ENCODE measurements at regions not wholly inside any gene's neighbourhood (a gene's known extent, or its start where the extent isn't known, plus 50 kb on each side); places are given as distances from the start of the nearest gene placed in this dataset.
A peak's percentile ranks its signal among the peaks of the same experiment; 100 is the strongest.

- FAIRE-seq, result no peak
- no peak for TF ChIP-seq CTCF (IDR thresholded peaks at IDR 0.05)
- 66 to 82% methylated on average over 2 of the region's 2 CpGs for whole genome bisulfite sequencing, 2 donors
Observed at GRCh38 chr9:26530841-26531240, 361.8 kb downstream of the CAAP1 start.

GRCh38 chr9:26527931-26528330 is 364.7 kb downstream of the CAAP1 start:
- Histone ChIP-seq H3K27me3 (no peaks in the 10 kb centered on the region), H3K4me1 (no peaks in the 10 kb centered on the region), H3K4me3 (no peak overlapping the region), H3K9me3 (no peaks in the 10 kb centered on the region), H3K36me3 (no peaks in the 10 kb centered on the region), H3K27ac (no peak overlapping the region)
- TF ChIP-seq CTCF (IDR thresholded peaks at IDR 0.05), result no peak
- FAIRE-seq (no peak), DNase-seq (no peak), ATAC-seq (no peak)
- intact Hi-C loops (cut with DNase I), result no loop called here
- 69 to 74% methylated on average over 4 of the region's 4 CpGs for WGBS, 2 donors

More at GRCh38 chr9:26530841-26531240, 361.8 kb downstream of the CAAP1 start:
- Histone ChIP-seq H3K9me3 (no peaks in the 10 kb centered on the region), H3K27ac (no peak overlapping the region), H3K36me3 (no peaks in the 10 kb centered on the region), H3K4me1 (no peaks in the 10 kb centered on the region), H3K27me3 (no peaks in the 10 kb centered on the region), H3K4me3 (no peak overlapping the region)
- DNase-seq, result no peak
- intact Hi-C loops (cut with DNase I), result no loop called here
- ATAC-seq, result no peak

- Histone ChIP-seq H3K4me3 (no peak overlapping the region), H3K27ac (no peak overlapping the region), H3K27me3 (no peaks in the 10 kb centered on the region), H3K4me1 (no peaks in the 10 kb centered on the region), H3K36me3 (no peaks in the 10 kb centered on the region), H3K9me3 (no peaks in the 10 kb centered on the region)
- WGBS, 2 donors, result 18 to 26% methylated on average over 1 of the region's 1 CpG
- intact Hi-C loops (cut with DNase I), result no loop called here
- FAIRE-seq (no peak), ATAC-seq (peak in 3 of 4 donors; percentile 54 to 74 (median 55)), DNase-seq (peak in 3 of 6 donors; percentile 13 to 47 (median 26))
- no peak for TF ChIP-seq CTCF (IDR thresholded peaks at IDR 0.05)
Observed at GRCh38 chr9:26524267-26524666, 368.3 kb downstream of the CAAP1 start.

- no peak for TF ChIP-seq CTCF (IDR thresholded peaks at IDR 0.05)
- H3K4me1 ChIP-seq, result no peaks in the 10 kb centered on the region
- no peak overlapping the region for H3K4me3 ChIP-seq
- ATAC-seq (no peak), FAIRE-seq (no peak), DNase-seq (no peak)
- H3K27me3 ChIP-seq, result no peaks in the 10 kb centered on the region
- intact Hi-C loops (cut with DNase I), result no loop called here
- no peaks in the 10 kb centered on the region for H3K9me3 ChIP-seq
- H3K36me3 ChIP-seq, result no peaks in the 10 kb centered on the region
- WGBS, 2 donors, result 25 to 46% methylated on average over 3 of the region's 3 CpGs
- no peak overlapping the region for H3K27ac ChIP-seq
Observed at GRCh38 chr9:26523577-26523976, 369.0 kb downstream of the CAAP1 start.

GRCh38 chr9:26520141-26520540 is 372.5 kb downstream of the CAAP1 start:
- no peak for TF ChIP-seq CTCF (IDR thresholded peaks at IDR 0.05)
- H3K4me3 ChIP-seq, result no peak overlapping the region
- FAIRE-seq, result no peak
- intact Hi-C loops (cut with DNase I), result no loop called here
- H3K27ac ChIP-seq, result no peak overlapping the region
- 41 to 48% methylated on average over 1 of the region's 1 CpG for WGBS, 2 donors
- ATAC-seq, result no peak
- H3K36me3 ChIP-seq, result no peaks in the 10 kb centered on the region
- no peak for DNase-seq
- H3K27me3 ChIP-seq, result no peaks in the 10 kb centered on the region
- H3K9me3 ChIP-seq, result no peaks in the 10 kb centered on the region
- H3K4me1 ChIP-seq, result no peaks in the 10 kb centered on the region

Data from pancreas (tissue), 10 donors.